K562 (cell line): ENCODE measurements at regions not wholly inside any gene's neighbourhood (a gene's known extent, or its start where the extent isn't known, plus 50 kb on each side); places are given as distances from the start of the nearest gene placed in this dataset.

Source experiments
- ATAC-seq: fragments of 200-7000 bp; cut with Tn5 transposase; 3 replicates; pipeline ENCODE4 v1.9.1; 2020; ENCODE audit warnings: moderate library complexity
- BruUV-seq: library from RNA; stranded (reverse); fragments of 400-500 nt; replicated peaks from 2 replicates; lab custom pipeline; 2021; lab: Mats Ljungman, UMichigan
- CTCF ChIA-PET: fragments of 300-600 bp; formaldehyde crosslinking; extraction: SDS; loops from one replicate; lab custom pipeline; 2021; ENCODE audit warnings: low intra/inter-chr PET ratio; lab: Yijun Ruan, JAX
- POLR2A ChIA-PET: fragments of 300-600, 350-650 bp; sonication (Branson Sonifier 250); formaldehyde crosslinking; extraction: SDS; loops from one replicate; lab custom pipeline; 2021; ENCODE audit warnings: antibody characterized with exemption, inconsistent platforms; lab: Yijun Ruan, JAX
- DNase-seq, 4 experiments: peaks; one replicate each; pipeline versions ENCODE4 v3.0.0 to v3.0.0-alpha.2; 2011 to 2018; ENCODE audit warnings: low spot score in 3 of 4, mixed read lengths in 3 of 4; ENCODE audit errors: extremely low read depth in 1 of 4
- FAIRE-seq: peaks from 2 replicates; lab custom pipeline; 2011; peaks lifted over from hg19 to GRCh38; lab: Jason Lieb, UNC
- H2AFZ ChIP-seq: 2 replicates; pipeline ENCODE4 v1.6.0; 2011; ENCODE audit warnings: low read depth, low read length, control low read depth, inconsistent platforms
- H3K27ac ChIP-seq: fragments of 200-600 bp; 3 replicates; pipeline ENCODE4 v1.8.0; 2011; ENCODE audit warnings: low read depth, mild to moderate bottlenecking, control low read depth, inconsistent platforms, low read length, moderate library complexity, mixed read lengths; ENCODE audit errors: extremely low read depth
- H3K27me3 ChIP-seq, 2 experiments: fragments of 300-600 bp in 1 of 2; 2 replicates in 1 of 2; 3 replicates in 1 of 2; pipeline versions ENCODE4 v1.6.0 to v1.8.0; 2011; ENCODE audit warnings: inconsistent platforms in 2 of 2, low read length in 2 of 2, mild to moderate bottlenecking in 1 of 2, mixed read lengths in 1 of 2, moderate library complexity in 1 of 2; ENCODE audit not compliant: control insufficient read depth in 2 of 2, insufficient read depth in 2 of 2
- H3K36me3 ChIP-seq: fragments of 300-600 bp; 3 replicates; pipeline ENCODE4 v1.8.0; 2011; ENCODE audit warnings: mild to moderate bottlenecking, low read length, inconsistent platforms; ENCODE audit not compliant: control insufficient read depth, insufficient read depth
- H3K4me1 ChIP-seq, 2 experiments: fragments of 200-600 bp in 1 of 2; replicated peaks in 1 of 2; 2 replicates in 1 of 2; 3 replicates in 1 of 2; pipeline versions ENCODE4 v1.5.1 to v1.8.0; 2011; ENCODE audit warnings: inconsistent platforms in 2 of 2, low read length in 2 of 2, mild to moderate bottlenecking in 1 of 2, mixed read lengths in 1 of 2, moderate library complexity in 1 of 2; ENCODE audit not compliant: control insufficient read depth in 2 of 2, insufficient read depth in 2 of 2
- H3K4me2 ChIP-seq: 2 replicates; pipeline ENCODE4 v1.6.1; 2011; ENCODE audit warnings: low read length, control low read depth, inconsistent platforms, mixed read lengths; ENCODE audit not compliant: insufficient read depth
- H3K4me3 ChIP-seq: fragments of 200-600 bp; sonication (generic), shearing (Covaris generic); 2 replicates; pipeline ENCODE4 v1.5.1; 2016; ENCODE audit warnings: control low read depth, inconsistent platforms
- H3K79me2 ChIP-seq: fragments of 200-600 bp; 3 replicates; pipeline ENCODE4 v1.8.0; 2011; ENCODE audit warnings: low read length, inconsistent platforms; ENCODE audit not compliant: control insufficient read depth, insufficient read depth
- H3K9ac ChIP-seq, 2 experiments: 2 replicates each; pipeline versions ENCODE4 v1.6.0 to v1.6.1; 2011; ENCODE audit warnings: low read depth in 2 of 2, low read length in 2 of 2, control low read depth in 1 of 2, inconsistent platforms in 1 of 2, mild to moderate bottlenecking in 1 of 2, mixed read lengths in 1 of 2; ENCODE audit not compliant: insufficient read depth in 1 of 2
- H3K9me1 ChIP-seq: one replicate; pipeline ENCODE4 v1.6.0; 2011; ENCODE audit warnings: inconsistent platforms, mild to moderate bottlenecking, low read length, moderate library complexity; ENCODE audit not compliant: control insufficient read depth, insufficient read depth
- H3K9me3 ChIP-seq: replicated peaks from 2 replicates; pipeline ENCODE4 v1.5.1; 2011; ENCODE audit warnings: low read depth, low read length, inconsistent platforms; ENCODE audit not compliant: control insufficient read depth, insufficient read depth
- H4K20me1 ChIP-seq: replicated peaks from 2 replicates; pipeline ENCODE4 v1.6.1; 2011; ENCODE audit warnings: low read length, inconsistent platforms, mixed read lengths; ENCODE audit not compliant: control insufficient read depth, insufficient read depth
- CC2D1A ChIP-seq: fragments of 450-650 bp; IDR thresholded peaks from 2 replicates; pipeline ENCODE4 v1.6.1; 2017; ENCODE audit warnings: mild to moderate bottlenecking
- HSF4 ChIP-seq: fragments of 250-450 bp; sonication (Bioruptor Pico); IDR thresholded peaks from 2 replicates; pipeline ENCODE4 v2.1.2; 2022; ENCODE audit warnings: mild to moderate bottlenecking, moderate library complexity, borderline replicate concordance
- L3MBTL2 ChIP-seq: fragments of 450-650 bp; IDR thresholded peaks from 2 replicates; pipeline ENCODE4 v1.6.1; 2016; ENCODE audit warnings: mild to moderate bottlenecking, moderate library complexity
- MCM7 ChIP-seq, 2 experiments: fragments of 450-650 bp; IDR thresholded peaks; 2 replicates each; pipeline ENCODE4 v1.6.1; 2016 to 2018
- POLR2H ChIP-seq: IDR thresholded peaks from 2 replicates; pipeline ENCODE4 v1.6.1; 2016; ENCODE audit warnings: missing genetic modification characterization, low read depth, mild to moderate bottlenecking, control low read depth, missing compliant biosample characterization, moderate library complexity
- RBBP5 ChIP-seq: fragments of 200-600 bp; sonication (generic); IDR thresholded peaks from 2 replicates; pipeline ENCODE4 v1.6.1; 2012; ENCODE audit warnings: borderline replicate concordance, mild to moderate bottlenecking, low read length, control low read depth, inconsistent platforms; ENCODE audit not compliant: insufficient read depth, poor library complexity, severe bottlenecking
- RBM14 ChIP-seq: fragments of 200-400 bp; formaldehyde crosslinking; IDR thresholded peaks from 2 replicates; pipeline ENCODE4 v1.6.1; 2018; ENCODE audit warnings: low read depth, mild to moderate bottlenecking, low read length, moderate library complexity, borderline replicate concordance; ENCODE audit not compliant: insufficient read depth
- SMARCE1 ChIP-seq: fragments of 450-650 bp; IDR thresholded peaks from 2 replicates; pipeline ENCODE4 v1.7.1; 2016; ENCODE audit warnings: mild to moderate bottlenecking
- USF2 ChIP-seq: sonication (generic); formaldehyde crosslinking; IDR thresholded peaks from 2 replicates; pipeline ENCODE4 v1.5.0; 2020; ENCODE audit warnings: missing genetic modification reagents
- WGBS: fragments of 100-300 bp; shearing (Covaris generic); methylation state at CpG from one replicate; pipeline ENCODE4 v1.1.6; 2016; ENCODE audit warnings: low coverage, mixed read lengths; ENCODE audit not compliant: insufficient coverage; ENCODE audit errors: missing lambda C conversion rate; 5-methylcytosine and 5-hydroxymethylcytosine counted together
- in situ Hi-C: fragments of 300-500 bp; cut with MboI; formaldehyde crosslinking; loops from 4 replicates; pipeline ENCODE4 v1.15.0; 2018; ENCODE audit warnings: inconsistent platforms, mixed read lengths
- intact Hi-C: fragments of 100-400 bp; cut with micrococcal nuclease; formaldehyde crosslinking; loops from 2 replicates; pipeline ENCODE4 v1.14.2; 2022

- no peak for TF ChIP-seq POLR2H (tag)
- TF ChIP-seq CC2D1A: no peak
- no peak for TF ChIP-seq RBM14
- TF ChIP-seq RBBP5: no peak
- TF ChIP-seq MCM7 (IDR thresholded peaks at IDR 0.05): no peak
- TF ChIP-seq HSF4 (CRISPR knock-in tag): no peak
- TF ChIP-seq, all 486 proteins: peak for 0
Observed at GRCh38 chr16:73385696-73386095, 337.8 kb upstream of the ZFHX3 start (continued).

- intact Hi-C loops: no loop called here
- TF ChIP-seq USF2 (CRISPR knock-in tag) (0 out of 2 replicates have a peak, but pooled peaks have one; percentile 6), SMARCE1 (no peak), L3MBTL2 (no peak)
- Histone ChIP-seq H3K27me3 (peaks cover 3 to 24% of the 10 kb centered on the region in 2 experiments), H3K9ac (no peak overlapping the region), H3K4me1 (no peaks in the 10 kb centered on the region), H2AFZ (no peak overlapping the region), H3K4me3 (no peak overlapping the region), H4K20me1 (no peaks in the 10 kb centered on the region), H3K9me1 (no peaks in the 10 kb centered on the region), H3K4me2 (no peak overlapping the region), H3K27ac (no peak overlapping the region), H3K79me2 (no peaks in the 10 kb centered on the region), H3K36me3 (no peaks in the 10 kb centered on the region), H3K9me3 (no peaks in the 10 kb centered on the region)
- WGBS: 2% methylated on average over 5 of the region's 5 CpGs
- ChIA-PET POLR2A (no interaction called here), CTCF (no interaction called here)
- FAIRE-seq (no peak), ATAC-seq (no peak), DNase-seq (peak in 1 of 4 experiments; percentile 10)
- in situ Hi-C loops: no loop called here
- no TSS peak for BruUV-seq
Observed at GRCh38 chr16:73384506-73385089, 336.7 kb upstream of the ZFHX3 start.
